HepG2 (cell line): ENCODE measurements at regions not wholly inside any gene's neighbourhood (a gene's known extent, or its start where the extent isn't known, plus 50 kb on each side); places are given as distances from the start of the nearest gene placed in this dataset.

Experiments used
- ATAC-seq: fragments of 200-7000 bp; cut with Tn5 transposase; 3 replicates; pipeline ENCODE4 v1.9.1; 2020; ENCODE audit warnings: mild to moderate bottlenecking, moderate library complexity
- BruUV-seq: library from RNA; stranded (reverse); fragments of 400-500 nt; replicated peaks from 2 replicates; lab custom pipeline; 2021; lab: Mats Ljungman, UMichigan
- CTCF ChIA-PET: fragments of 300-600 bp; formaldehyde crosslinking; extraction: SDS; loops from one replicate; lab custom pipeline; 2021; ENCODE audit warnings: low total read pairs, inconsistent platforms, low intra/inter-chr PET ratio; lab: Yijun Ruan, JAX
- POLR2A ChIA-PET: fragments of 350-600 bp; sonication (Branson Sonifier 250); formaldehyde crosslinking; loops from one replicate; lab custom pipeline; 2020; ENCODE audit warnings: antibody characterized with exemption, inconsistent platforms; lab: Yijun Ruan, JAX
- DNase-seq: peaks from one replicate; pipeline ENCODE4 v3.0.0-alpha.2; 2015; ENCODE audit warnings: low spot score
- FAIRE-seq: peaks from 3 replicates; lab custom pipeline; 2011; peaks lifted over from hg19 to GRCh38; lab: Jason Lieb, UNC
- H2AFZ ChIP-seq: one replicate; pipeline ENCODE4 v1.6.1; 2011; ENCODE audit warnings: low read length, inconsistent platforms
- H3K27ac ChIP-seq: fragments of 300-600 bp; 3 replicates; pipeline ENCODE4 v1.8.0; 2011; ENCODE audit warnings: mixed run types, mild to moderate bottlenecking, mixed read lengths, low read length, inconsistent platforms; ENCODE audit not compliant: insufficient read depth; ENCODE audit errors: extremely low read length
- H3K27me3 ChIP-seq, 2 experiments: fragments of 200-600 bp in 1 of 2; 2 replicates in 1 of 2; 3 replicates in 1 of 2; pipeline versions ENCODE4 v1.6.0 to v1.8.0; 2011; ENCODE audit warnings: low read length in 2 of 2, mild to moderate bottlenecking in 2 of 2, moderate library complexity in 2 of 2, inconsistent platforms in 1 of 2; ENCODE audit not compliant: insufficient read depth in 2 of 2, control insufficient read depth in 1 of 2
- H3K36me3 ChIP-seq, 2 experiments: fragments of 200-600 bp in 1 of 2; replicated peaks in 1 of 2; 2 replicates in 1 of 2; 3 replicates in 1 of 2; pipeline versions ENCODE4 v1.5.1 to v1.8.0; 2011; ENCODE audit warnings: low read length in 2 of 2, inconsistent platforms in 1 of 2; ENCODE audit not compliant: insufficient read depth in 2 of 2, control insufficient read depth in 1 of 2
- H3K4me1 ChIP-seq: 2 replicates; pipeline ENCODE4 v1.5.1; 2012; ENCODE audit warnings: low read length, inconsistent platforms; ENCODE audit not compliant: insufficient read depth
- H3K4me2 ChIP-seq: 2 replicates; pipeline ENCODE4 v1.6.0; 2011; ENCODE audit warnings: low read depth, low read length, inconsistent platforms
- H3K4me3 ChIP-seq, 3 experiments: fragments of 200-600 bp in 1 of 3; sonication (generic), shearing (Covaris generic) in 1 of 3; replicated peaks in 1 of 3; 2 replicates each; pipeline ENCODE4 v1.5.1; 2011 to 2016; ENCODE audit warnings: low read length in 3 of 3, inconsistent platforms in 2 of 3, low read depth in 2 of 3, mild to moderate bottlenecking in 2 of 3, control low read depth in 1 of 3, mixed read lengths in 1 of 3; ENCODE audit not compliant: insufficient read depth in 1 of 3
- H3K79me2 ChIP-seq: one replicate; pipeline ENCODE4 v1.6.1; 2011; ENCODE audit warnings: low read length, inconsistent platforms; ENCODE audit not compliant: insufficient read depth
- H3K9ac ChIP-seq: 2 replicates; pipeline ENCODE4 v1.6.0; 2011; ENCODE audit warnings: mild to moderate bottlenecking, low read depth, low read length, inconsistent platforms; ENCODE audit not compliant: insufficient read depth
- H3K9me3 ChIP-seq: 2 replicates; pipeline ENCODE4 v1.5.1; 2012; ENCODE audit warnings: mild to moderate bottlenecking, low read length
- H4K20me1 ChIP-seq: 2 replicates; pipeline ENCODE4 v1.6.0; 2011; ENCODE audit warnings: inconsistent platforms, mild to moderate bottlenecking, low read length, moderate library complexity; ENCODE audit not compliant: insufficient read depth
- BRF2 ChIP-seq: sonication (generic); formaldehyde crosslinking; IDR thresholded peaks from 2 replicates; pipeline ENCODE4 v1.8.1; 2022; ENCODE audit warnings: mild to moderate bottlenecking, missing genetic modification reagents
- EEA1 ChIP-seq: sonication (generic); formaldehyde crosslinking; IDR thresholded peaks from 2 replicates; pipeline ENCODE4 v1.5.1; 2020; ENCODE audit warnings: mild to moderate bottlenecking, missing genetic modification reagents, borderline replicate concordance
- EED ChIP-seq: sonication (generic); formaldehyde crosslinking; IDR thresholded peaks from 2 replicates; pipeline ENCODE4 v1.5.0; 2020; ENCODE audit warnings: mild to moderate bottlenecking, missing genetic modification reagents
- GABPB1 ChIP-seq: IDR thresholded peaks from 2 replicates; pipeline ENCODE4 v1.6.1; 2016; ENCODE audit warnings: mild to moderate bottlenecking, missing genetic modification reagents, moderate library complexity, missing compliant biosample characterization
- GFI1 ChIP-seq: sonication (generic); formaldehyde crosslinking; IDR thresholded peaks from 2 replicates; pipeline ENCODE4 v1.5.0; 2020; ENCODE audit warnings: missing genetic modification reagents, mild to moderate bottlenecking, borderline replicate concordance
- HOXA3 ChIP-seq: sonication (generic); formaldehyde crosslinking; IDR thresholded peaks from 2 replicates; pipeline ENCODE4 v1.5.0; 2020; ENCODE audit warnings: missing genetic modification reagents
- ISX ChIP-seq: sonication (generic); formaldehyde crosslinking; conservative IDR thresholded peaks from 2 replicates; pipeline ENCODE4 v1.5.0; 2020; ENCODE audit warnings: missing genetic modification reagents
- NFRKB ChIP-seq: fragments of 450-650 bp; IDR thresholded peaks from 2 replicates; pipeline ENCODE4 v1.6.1; 2017
- NFYC ChIP-seq: IDR thresholded peaks from 2 replicates; pipeline ENCODE4 v1.6.1; 2016; ENCODE audit warnings: missing genetic modification reagents, missing compliant biosample characterization
- SETDB1 ChIP-seq: sonication (generic); formaldehyde crosslinking; IDR thresholded peaks from 2 replicates; pipeline ENCODE4 v1.5.1; 2020; ENCODE audit warnings: missing genetic modification reagents, mild to moderate bottlenecking, borderline replicate concordance
- STAT6 ChIP-seq: sonication (generic); formaldehyde crosslinking; IDR thresholded peaks from 2 replicates; pipeline ENCODE4 v1.4.0; 2020; ENCODE audit warnings: missing genetic modification reagents, mild to moderate bottlenecking, borderline replicate concordance
- THYN1 ChIP-seq: sonication (generic); formaldehyde crosslinking; IDR thresholded peaks from 2 replicates; pipeline ENCODE4 v1.8.1; 2023; ENCODE audit warnings: low read depth, mild to moderate bottlenecking, moderate library complexity, missing genetic modification reagents, borderline replicate concordance
- ZNF678 ChIP-seq: sonication (generic); formaldehyde crosslinking; IDR thresholded peaks from 2 replicates; pipeline ENCODE4 v1.4.0; 2020; ENCODE audit warnings: mild to moderate bottlenecking, missing genetic modification reagents
- ZSCAN30 ChIP-seq: sonication (generic); formaldehyde crosslinking; IDR thresholded peaks from 2 replicates; pipeline ENCODE4 v1.5.0; 2020; ENCODE audit warnings: mild to moderate bottlenecking, missing genetic modification reagents
- WGBS: methylation state at CpG from one replicate; pipeline ENCODE4 v1.1.6; 2017; ENCODE audit warnings: low lambda C conversion rate; 5-methylcytosine and 5-hydroxymethylcytosine counted together
- in situ Hi-C: cut with HindIII; loops from 2 replicates; pipeline ENCODE4 v1.10.0; 2017; ENCODE audit warnings: low pct_unique_long_range_greater_than_20kb; ENCODE audit not compliant: extremely low pct_ligation_motif_present
- intact Hi-C: fragments of 100-400 bp; cut with micrococcal nuclease; formaldehyde crosslinking; loops from one replicate; pipeline ENCODE4 v1.10.0; 2022; ENCODE audit not compliant: unreplicated experiment

- no peak for ATAC-seq
- ChIA-PET POLR2A (no interaction called here), CTCF (interaction anchor here (1.9 kb wide), 1 partner anchor 111 kb away, joined by 5 read pairs; no protein-coding TSS in a partner anchor)
- no peak overlapping the region for H3K9ac ChIP-seq
- peaks cover 4 to 14% of the 10 kb centered on the region in 2 experiments for H3K27me3 ChIP-seq
- in situ Hi-C loops, result loop anchor here (5.0 to 10.0 kb wide), 2 partner anchors 62 to 95 kb away; no protein-coding TSS in a partner anchor
- no peak overlapping the region for H2AFZ ChIP-seq
- TF ChIP-seq ZNF678 (CRISPR knock-in tag) (no peak), SETDB1 (CRISPR knock-in tag) (no peak), HOXA3 (CRISPR knock-in tag) (no peak), GABPB1 (CRISPR knock-in tag) (no peak), ISX (CRISPR knock-in tag) (no peak)
- TF ChIP-seq, all 625 proteins: peak for 0
- DNase-seq (no peak), FAIRE-seq (no peak)
- WGBS, result 14% methylated on average over 3 of the region's 5 CpGs
- intact Hi-C loops, result loop anchor here (2.0 kb wide), 1 partner anchor 82 kb away; no protein-coding TSS in a partner anchor
- Histone ChIP-seq H3K27ac (no peak overlapping the region), H3K4me2 (no peak overlapping the region), H3K4me1 (peaks cover 16% of the 10 kb centered on the region), H3K36me3 (no peaks in the 10 kb centered on the region), H3K4me3 (no peak overlapping the region), H3K9me3 (no peaks in the 10 kb centered on the region), H3K79me2 (no peaks in the 10 kb centered on the region), H4K20me1 (no peaks in the 10 kb centered on the region)
- no TSS peak for BruUV-seq
These were observed 57.0 kb downstream of the SMIM38 start for GRCh38 chr11:69212798-69213110.

GRCh38 chr11:69213316-69213715, 57.6 kb downstream of the SMIM38 start:
- Histone ChIP-seq H3K4me3 (no peak overlapping the region), H3K9me3 (no peaks in the 10 kb centered on the region), H3K27ac (no peak overlapping the region), H3K36me3 (no peaks in the 10 kb centered on the region), H3K79me2 (no peaks in the 10 kb centered on the region), H3K4me2 (no peak overlapping the region), H3K9ac (no peak overlapping the region), H3K27me3 (peaks cover 4 to 18% of the 10 kb centered on the region in 2 experiments), H3K4me1 (peaks cover 16% of the 10 kb centered on the region), H2AFZ (no peak overlapping the region), H4K20me1 (no peaks in the 10 kb centered on the region)
- FAIRE-seq, result no peak
- intact Hi-C loops, result loop anchor here (2.0 kb wide), 1 partner anchor 83 kb away; no protein-coding TSS in a partner anchor
- WGBS, result 7% methylated on average over 8 of the region's 9 CpGs
- ATAC-seq, result no peak
- BruUV-seq, result no TSS peak
- no peak for DNase-seq
- ChIA-PET POLR2A (no interaction called here), CTCF (no interaction called here)
- in situ Hi-C loops, result loop anchor here (5.0 to 10.0 kb wide), 2 partner anchors 61 to 96 kb away; no protein-coding TSS in a partner anchor
- TF ChIP-seq BRF2 (CRISPR knock-in tag) (no peak), ZSCAN30 (CRISPR knock-in tag) (no peak), NFYC (CRISPR knock-in tag) (no peak), STAT6 (no peak), NFRKB (no peak), GFI1 (CRISPR knock-in tag) (no peak), THYN1 (no peak), EEA1 (no peak), EED (no peak)
